ENCODE measurements at regions not wholly inside any gene's neighbourhood (a gene's known extent, or its start where the extent isn't known, plus 50 kb on each side); places are given as distances from the start of the nearest gene placed in this dataset.
"Not testable (repeated sequence)": the region's sequence is repeated elsewhere in the genome, so short reads cannot be mapped to it uniquely, and the experiment has no call there.

DNA sequence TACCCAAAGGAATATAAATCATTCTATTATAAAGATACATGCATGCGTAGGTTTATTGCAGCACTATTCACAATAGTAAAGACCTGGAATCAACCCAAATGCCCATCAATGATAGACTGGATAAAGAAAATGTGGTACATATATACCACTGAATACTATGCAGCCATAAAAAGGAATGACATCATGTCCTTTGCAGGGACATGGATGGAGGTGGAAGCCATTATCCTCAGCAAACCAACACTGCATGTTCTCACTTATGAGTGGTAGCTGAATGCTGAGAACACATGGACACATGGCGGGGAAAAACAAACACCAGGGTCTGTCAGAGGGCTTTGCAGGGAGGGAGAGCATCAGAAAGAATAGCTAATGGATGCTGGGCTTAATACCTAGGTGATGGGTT lies 149.4 kb upstream of the OLIG3 start:
- H3K36me3 ChIP-seq, H3K4me3 ChIP-seq, H3K27me3 ChIP-seq, H3K9me3 ChIP-seq, DNase-seq: not testable (repeated sequence)

DNA sequence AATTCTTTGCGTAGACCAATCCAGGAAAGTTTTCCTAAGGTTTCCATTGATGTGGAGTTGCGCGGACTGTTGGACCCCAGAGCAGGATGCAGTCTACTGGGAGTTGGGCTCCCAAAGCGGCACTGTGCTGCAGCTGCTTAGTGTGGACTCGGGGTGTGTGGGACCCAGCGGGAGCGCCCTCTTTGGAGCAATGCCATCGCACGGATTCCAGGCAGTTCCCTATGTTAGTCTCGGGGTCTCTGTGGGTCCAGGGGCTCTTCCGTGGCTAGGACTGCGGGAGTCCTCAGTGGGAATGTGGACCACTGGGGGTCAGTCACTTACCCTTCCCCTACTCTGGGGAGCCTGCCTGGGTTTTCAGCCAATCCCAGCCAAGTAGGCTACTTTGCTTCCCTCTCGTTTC lies 151.7 kb upstream of the OLIG3 start:
- Histone ChIP-seq H3K4me3 (no peak overlapping the region), H3K36me3 (no peaks in the 10 kb centered on the region), H3K27me3 (no peaks in the 10 kb centered on the region; the same call in 1 of the 2 replicates), H3K9me3 (no peaks in the 10 kb centered on the region)
- no peak for DNase-seq

DNA sequence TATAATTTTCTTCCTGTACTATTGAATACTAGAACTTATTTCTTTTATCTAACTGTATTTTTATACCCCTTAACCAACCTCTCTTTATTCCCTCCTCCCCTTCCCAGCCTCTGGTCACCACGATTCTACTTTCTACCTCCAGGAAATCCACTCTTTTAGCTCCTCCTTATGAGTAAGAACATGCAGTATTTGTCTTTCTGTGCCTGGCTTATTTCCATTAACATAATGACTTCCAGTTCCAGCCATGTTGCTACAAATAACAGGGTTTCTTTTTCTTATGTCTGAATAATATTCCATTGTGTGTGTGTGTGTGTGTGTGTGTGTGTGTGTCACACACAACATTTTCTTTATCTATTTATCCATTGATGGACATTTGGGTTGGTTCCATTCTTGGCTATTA lies 152.3 kb upstream of the OLIG3 start:
- Histone ChIP-seq H3K36me3 (no peaks in the 10 kb centered on the region), H3K4me3 (no peak overlapping the region), H3K27me3 (no peaks in the 10 kb centered on the region; the same call in 1 of the 2 replicates), H3K9me3 (no peaks in the 10 kb centered on the region)
- no peak for DNase-seq

DNA sequence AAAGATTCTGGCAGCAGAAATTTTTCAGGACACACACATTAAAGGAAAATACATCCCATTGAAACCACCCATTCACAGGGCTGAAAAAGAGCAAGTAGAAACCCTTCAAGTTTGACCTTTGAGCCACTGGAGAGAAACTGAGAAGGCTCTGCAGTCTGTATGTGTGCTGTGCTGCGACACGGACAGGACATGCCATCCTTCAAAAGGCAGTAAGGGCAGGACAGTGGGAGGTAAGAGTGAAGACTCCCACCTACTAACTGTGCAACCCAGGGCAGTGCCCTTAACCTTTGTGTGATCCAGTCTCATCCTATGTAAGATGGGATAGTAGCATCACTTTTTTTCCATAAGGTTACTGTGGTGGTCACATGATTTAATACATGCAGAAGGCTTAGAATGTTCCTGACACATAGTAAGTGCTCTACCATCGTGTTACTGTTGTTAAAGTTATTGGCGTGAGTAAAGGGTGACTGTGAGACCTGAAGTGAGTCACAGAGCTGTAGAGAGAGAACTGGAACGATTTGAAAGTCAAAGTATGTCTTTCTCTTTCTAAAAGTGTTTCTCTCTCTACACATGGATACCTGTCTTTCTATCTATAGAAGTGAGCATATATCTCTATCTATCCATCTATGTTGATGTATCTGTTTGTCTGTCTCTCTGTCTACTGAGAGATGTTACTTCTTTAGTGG lies 153.7 kb upstream of the OLIG3 start:
- H3K4me3 ChIP-seq: no peak overlapping the region
- H3K9me3 ChIP-seq: no peaks in the 10 kb centered on the region
- DNase-seq: no peak
- no peaks in the 10 kb centered on the region; the same call in 1 of the 2 replicates for H3K27me3 ChIP-seq
- H3K36me3 ChIP-seq: no peaks in the 10 kb centered on the region

DNA sequence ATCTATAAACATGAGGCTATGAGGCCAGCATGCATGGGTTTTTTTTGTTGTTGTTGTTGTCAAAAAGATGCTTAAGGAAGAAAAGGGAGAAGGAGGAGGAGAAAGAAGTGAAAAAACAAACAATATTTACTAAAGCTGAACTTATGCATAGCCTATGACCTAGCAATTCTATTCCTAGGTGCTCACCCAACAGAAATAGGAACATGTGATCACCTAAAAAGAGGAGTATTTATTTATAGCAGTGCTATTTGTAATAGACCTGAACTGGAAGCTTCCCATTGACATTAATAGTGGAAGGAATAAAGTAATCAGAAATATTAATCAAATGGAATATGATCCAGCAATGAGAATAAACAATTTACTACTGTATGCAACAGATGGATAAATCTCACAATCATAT lies 156.5 kb upstream of the OLIG3 start:
- no peaks in the 10 kb centered on the region for H3K36me3 ChIP-seq
- DNase-seq: no peak
- no peak overlapping the region for H3K4me3 ChIP-seq
- H3K27me3 ChIP-seq: no peaks in the 10 kb centered on the region
- H3K9me3 ChIP-seq: peaks cover 13% of the 10 kb centered on the region

DNA sequence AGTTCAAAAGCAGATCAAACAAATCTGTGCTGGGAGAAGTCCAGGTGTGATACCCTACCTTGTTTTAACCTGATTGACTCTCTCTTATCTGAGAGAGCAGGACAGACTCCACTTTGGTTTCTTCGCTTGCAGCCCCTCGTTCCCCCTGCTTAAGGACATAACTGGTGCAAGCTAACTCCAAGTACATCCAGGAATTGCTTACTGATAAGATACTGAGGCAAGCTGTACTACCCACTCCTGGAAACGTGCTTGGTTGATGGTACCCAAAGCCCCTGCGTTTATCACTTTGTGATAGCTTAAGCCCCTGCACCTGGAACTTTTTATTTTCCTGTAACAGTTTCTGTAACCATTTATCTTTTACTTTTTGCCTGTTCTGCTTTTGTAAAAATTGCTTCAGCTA lies 157.0 kb upstream of the OLIG3 start:
- Histone ChIP-seq H3K36me3 (no peaks in the 10 kb centered on the region), H3K27me3 (no peaks in the 10 kb centered on the region), H3K9me3 (peaks cover 13% of the 10 kb centered on the region), H3K4me3 (no peak overlapping the region)
- DNase-seq: no peak

DNA sequence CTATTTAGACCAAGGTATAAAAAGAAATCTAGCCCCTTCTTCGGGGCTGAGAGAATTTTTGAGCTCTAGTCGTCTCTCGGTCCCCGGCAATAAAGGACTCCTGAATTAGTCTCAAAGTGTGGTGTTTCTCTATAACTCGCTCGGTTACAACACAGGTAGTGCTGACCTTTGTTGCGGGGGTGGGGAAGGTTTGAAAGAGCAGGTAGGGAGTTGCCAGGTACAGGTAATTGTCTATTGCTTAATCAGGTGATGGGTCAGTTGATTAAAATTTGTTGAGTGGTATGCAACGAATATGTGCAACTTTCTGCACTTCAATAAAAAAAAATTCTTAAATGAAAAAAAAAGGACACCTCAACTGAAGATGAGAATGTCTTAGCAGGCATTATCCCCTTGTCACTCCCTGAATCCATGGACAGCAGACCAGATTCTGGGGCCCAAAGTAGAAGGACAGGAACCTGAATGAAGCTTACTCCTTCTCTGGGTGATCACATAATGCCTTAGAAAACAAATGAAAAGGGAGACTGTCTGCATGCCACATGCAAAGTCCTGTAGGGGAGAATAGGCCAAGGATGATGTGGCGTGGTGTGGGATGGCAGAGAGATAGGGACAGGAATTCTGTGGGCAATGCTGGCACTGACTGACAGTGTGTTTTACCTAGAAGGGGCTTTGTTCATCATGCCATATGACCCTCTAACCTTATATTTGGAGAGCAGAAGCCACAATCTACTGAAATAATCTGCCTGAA lies 157.6 kb upstream of the OLIG3 start:
- no peak overlapping the region for H3K4me3 ChIP-seq
- peaks cover 13% of the 10 kb centered on the region for H3K9me3 ChIP-seq
- DNase-seq: no peak
- no peaks in the 10 kb centered on the region for H3K27me3 ChIP-seq
- H3K36me3 ChIP-seq: no peaks in the 10 kb centered on the region

DNA sequence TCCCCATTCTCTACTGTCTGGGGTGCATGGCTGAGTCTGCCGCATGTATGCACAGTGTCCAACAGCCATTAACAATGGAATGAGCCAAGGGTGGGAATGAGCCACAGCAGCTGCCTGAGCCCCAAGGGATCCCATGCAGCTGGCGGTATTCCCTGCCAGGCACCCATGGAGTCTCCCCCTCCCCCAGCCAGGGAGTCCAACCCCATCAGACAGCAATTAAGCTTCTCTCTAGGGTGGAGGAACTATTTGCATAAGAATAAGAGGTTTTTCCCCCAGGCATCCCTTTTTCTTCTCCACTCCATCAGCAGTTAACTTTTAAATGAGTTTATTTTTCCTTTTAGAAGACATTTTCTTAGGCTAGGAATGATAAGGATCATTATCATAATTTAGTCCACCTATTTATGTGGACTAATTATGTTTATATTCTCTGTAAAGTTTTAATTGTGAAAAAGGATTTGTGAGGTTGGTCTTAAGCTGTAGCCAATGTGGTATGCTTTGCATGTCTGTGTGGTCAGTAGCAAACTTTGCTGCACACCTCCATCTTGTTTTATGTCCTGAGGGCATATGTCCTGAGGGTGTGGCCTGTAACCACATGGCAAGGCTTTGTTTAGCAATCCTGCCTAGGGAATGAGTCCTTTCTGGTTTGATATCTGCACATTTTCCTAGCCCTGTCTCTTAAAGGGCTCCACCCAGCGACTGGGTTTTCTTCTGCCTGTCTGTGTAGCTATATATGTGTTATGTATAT lies 158.9 kb upstream of the OLIG3 start:
- H3K27me3 ChIP-seq: no peaks in the 10 kb centered on the region
- H3K36me3 ChIP-seq: no peaks in the 10 kb centered on the region
- no peak for DNase-seq
- H3K9me3 ChIP-seq: peaks cover 13% of the 10 kb centered on the region
- H3K4me3 ChIP-seq: no peak overlapping the region

DNA sequence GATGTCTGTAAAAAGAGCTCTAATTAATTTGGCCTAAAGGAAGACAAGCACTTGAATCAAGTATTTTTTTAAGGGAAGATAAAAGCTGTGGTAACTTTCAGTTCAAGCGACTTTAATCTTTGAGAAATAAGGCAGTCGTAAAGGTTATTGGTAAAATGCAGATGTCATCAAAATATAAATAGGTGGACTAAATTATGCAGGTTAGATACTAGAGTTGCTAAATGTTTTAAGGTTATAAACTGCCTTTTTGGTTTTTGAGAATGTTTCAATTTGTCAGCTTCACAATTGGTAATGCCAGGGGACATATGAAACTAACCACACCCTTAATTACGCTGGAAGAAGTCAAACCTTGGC lies 159.5 kb upstream of the OLIG3 start:
- no peak for DNase-seq
- Histone ChIP-seq H3K27me3 (no peaks in the 10 kb centered on the region), H3K9me3 (peaks cover 13% of the 10 kb centered on the region), H3K4me3 (no peak overlapping the region), H3K36me3 (no peaks in the 10 kb centered on the region)

DNA sequence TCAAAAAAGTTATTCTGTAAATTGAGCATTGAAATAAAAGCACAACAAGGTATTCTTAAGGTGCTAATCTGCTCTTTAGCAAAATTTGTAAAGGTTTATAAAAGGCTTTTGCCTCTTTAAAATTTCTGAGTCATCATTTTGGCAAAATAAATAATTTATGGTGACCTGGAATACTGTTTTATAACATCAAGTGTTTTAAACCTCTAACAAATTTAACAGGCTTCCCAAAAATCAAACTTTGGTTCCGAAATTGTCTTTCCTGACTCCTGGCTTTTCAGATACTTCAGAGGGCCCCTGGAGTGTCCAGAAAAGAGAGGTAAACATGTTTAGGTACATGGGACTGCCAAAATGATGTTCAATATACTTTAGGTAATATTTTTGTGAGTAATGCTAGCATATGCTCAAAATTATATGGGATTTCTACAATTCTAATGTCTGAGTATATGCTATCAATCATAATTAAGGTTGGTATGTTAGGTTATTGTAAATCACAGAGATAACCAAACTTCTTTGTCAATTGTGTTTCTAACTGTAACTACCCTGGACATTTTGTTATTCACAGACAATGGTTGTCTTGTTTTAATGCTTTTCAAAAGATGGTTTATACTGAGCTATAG lies 160.3 kb upstream of the OLIG3 start:
- Histone ChIP-seq H3K27me3 (no peaks in the 10 kb centered on the region), H3K4me3 (no peak overlapping the region), H3K9me3 (peaks cover 13% of the 10 kb centered on the region), H3K36me3 (no peaks in the 10 kb centered on the region)
- no peak for DNase-seq

DNA sequence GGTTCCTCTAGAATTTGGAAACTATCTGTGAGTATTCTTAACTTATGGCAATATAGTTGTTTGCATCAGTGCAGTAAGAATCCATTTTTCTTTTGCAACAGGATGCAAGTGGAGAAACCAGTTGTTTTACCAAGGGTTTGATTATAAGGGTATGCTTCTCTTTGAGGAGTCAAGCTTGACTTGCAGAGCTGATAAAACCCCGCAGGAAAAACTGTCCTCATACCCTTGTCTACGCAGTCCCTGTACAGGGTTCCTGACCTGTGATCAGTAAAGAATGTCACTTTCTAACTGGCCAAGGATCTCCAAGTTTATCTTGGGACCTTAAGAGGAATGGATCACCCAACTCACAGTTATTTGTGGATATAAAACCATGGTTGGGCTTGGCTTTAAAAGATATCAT lies 161.1 kb upstream of the OLIG3 start:
- no peaks in the 10 kb centered on the region for H3K36me3 ChIP-seq
- no peak overlapping the region for H3K4me3 ChIP-seq

DNA sequence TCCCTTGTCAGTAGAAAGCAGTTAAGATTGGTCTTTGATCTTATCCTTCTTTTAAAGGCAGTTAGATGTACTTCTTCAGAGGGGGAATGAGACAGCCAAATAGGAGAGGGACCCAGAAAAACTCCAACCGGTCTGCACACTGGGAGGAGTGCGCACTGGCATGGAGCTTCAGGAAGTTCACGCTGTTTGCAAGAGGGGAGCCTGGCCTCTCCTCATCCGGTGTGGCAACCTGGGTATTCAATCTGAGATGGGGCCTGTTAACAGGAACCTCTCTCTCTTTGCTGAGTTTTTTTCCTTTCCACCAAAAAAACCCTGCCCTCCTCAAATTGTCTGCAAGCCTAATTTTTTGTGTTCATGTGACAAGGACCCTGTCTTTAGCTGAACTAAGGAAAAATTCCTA lies 162.5 kb upstream of the OLIG3 start:
- H3K9me3 ChIP-seq: peaks cover 13% of the 10 kb centered on the region
- no peaks in the 10 kb centered on the region for H3K36me3 ChIP-seq
- H3K27me3 ChIP-seq: no peaks in the 10 kb centered on the region
- H3K4me3 ChIP-seq: no peak overlapping the region
- no peak for DNase-seq

More for the DNA sequence above, 161.1 kb upstream of the OLIG3 start:
- DNase-seq: no peak
- no peaks in the 10 kb centered on the region for H3K27me3 ChIP-seq
- H3K9me3 ChIP-seq: peaks cover 13% of the 10 kb centered on the region

DNA sequence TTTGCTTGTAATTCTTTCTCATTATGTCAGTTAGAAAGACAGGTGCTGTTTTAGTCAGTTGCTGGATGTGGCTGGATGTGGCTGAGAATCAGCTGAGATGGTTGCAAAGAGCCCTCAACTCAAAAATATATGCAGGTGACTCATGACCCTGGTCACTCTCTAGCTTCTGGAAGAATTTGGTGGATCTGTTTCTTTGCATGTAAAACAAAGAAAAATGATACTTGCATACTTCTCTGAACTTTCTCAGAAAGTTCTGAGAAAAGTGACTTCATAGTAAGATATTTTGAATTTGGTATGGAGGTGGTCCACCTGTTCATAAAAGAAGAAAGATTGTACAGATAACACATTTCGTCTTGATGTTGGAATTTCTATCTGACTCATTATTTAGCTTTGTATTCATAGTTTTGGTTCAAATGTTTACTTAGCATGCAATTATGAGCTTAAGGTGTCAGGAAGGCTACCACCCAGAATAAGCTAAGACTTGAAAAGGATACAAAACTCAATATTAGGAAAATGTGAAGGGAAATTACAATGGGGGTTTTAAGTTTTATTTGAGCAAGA lies 163.2 kb upstream of the OLIG3 start:
- Histone ChIP-seq H3K9me3 (peaks cover 13% of the 10 kb centered on the region), H3K4me3 (no peak overlapping the region), H3K36me3 (no peaks in the 10 kb centered on the region), H3K27me3 (no peaks in the 10 kb centered on the region)
- no peak for DNase-seq

DNA sequence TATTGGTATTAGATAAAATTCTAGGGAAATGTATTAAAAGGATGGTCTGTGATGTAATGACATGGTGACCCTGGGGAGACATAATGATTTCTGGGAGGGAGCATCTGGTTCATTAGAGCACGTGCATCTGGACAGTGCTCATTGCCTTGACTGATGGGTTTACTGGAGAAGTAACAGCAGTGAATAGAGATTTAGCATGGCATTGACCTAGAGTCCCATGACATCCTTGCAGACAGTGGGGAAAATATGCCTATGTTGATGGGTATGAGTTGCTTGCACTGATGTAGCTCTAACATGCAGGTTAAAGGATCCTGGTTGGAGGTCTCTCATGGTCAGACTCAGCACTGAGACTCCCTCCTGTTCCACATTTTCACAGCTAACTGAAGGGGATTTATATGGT lies 164.1 kb upstream of the OLIG3 start:
- no peak for DNase-seq
- Histone ChIP-seq H3K27me3 (no peaks in the 10 kb centered on the region), H3K36me3 (no peaks in the 10 kb centered on the region), H3K9me3 (peaks cover 13% of the 10 kb centered on the region), H3K4me3 (no peak overlapping the region)

DNA sequence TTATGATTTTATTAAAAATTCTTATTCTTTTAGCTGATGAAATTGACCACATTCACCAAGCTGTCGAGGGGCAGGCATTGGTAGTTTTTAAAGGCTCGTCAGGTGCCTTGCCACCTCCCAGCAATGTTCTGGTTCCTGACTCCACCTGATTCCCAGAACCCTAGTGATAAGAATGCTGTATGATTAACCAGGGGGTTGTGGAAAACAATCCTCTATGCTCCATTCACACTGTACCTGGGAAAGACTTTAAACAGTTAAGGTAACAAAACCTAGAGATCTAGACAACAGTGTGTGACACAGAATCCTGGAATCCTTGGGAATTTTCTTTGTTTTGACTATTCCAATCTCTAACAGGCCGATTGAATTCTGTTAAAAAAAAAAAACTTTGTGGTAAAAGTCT lies 165.7 kb upstream of the OLIG3 start:
- Histone ChIP-seq H3K36me3 (no peaks in the 10 kb centered on the region), H3K9me3 (peaks cover 2% of the 10 kb centered on the region), H3K27me3 (no peaks in the 10 kb centered on the region), H3K4me3 (no peak overlapping the region)
- DNase-seq: no peak

DNA sequence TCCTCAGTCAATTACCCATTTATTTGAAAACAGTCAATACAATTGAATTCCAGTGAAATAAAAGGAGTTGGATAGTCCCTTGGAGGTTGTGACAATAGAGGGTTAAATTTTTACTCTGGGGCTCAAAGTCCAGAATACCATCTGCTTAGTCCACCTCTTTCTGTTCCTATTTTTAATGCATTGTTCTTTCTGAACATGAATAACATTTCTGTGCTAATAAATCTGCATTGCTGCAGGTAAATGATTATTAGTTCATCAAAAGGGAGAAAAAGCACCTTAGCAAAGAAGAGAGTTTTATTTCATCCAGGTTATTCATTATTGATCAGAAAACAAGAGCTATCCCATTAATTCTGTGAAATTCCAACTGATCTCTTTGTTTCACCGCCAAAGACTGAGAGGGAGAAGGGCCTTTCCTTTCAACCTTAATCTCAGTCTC lies 166.1 kb upstream of the OLIG3 start:
- Histone ChIP-seq H3K4me3 (no peak overlapping the region), H3K36me3 (no peaks in the 10 kb centered on the region), H3K9me3 (no peaks in the 10 kb centered on the region; the same call in 1 of the 2 replicates), H3K27me3 (no peaks in the 10 kb centered on the region)
- DNase-seq: no peak

DNA sequence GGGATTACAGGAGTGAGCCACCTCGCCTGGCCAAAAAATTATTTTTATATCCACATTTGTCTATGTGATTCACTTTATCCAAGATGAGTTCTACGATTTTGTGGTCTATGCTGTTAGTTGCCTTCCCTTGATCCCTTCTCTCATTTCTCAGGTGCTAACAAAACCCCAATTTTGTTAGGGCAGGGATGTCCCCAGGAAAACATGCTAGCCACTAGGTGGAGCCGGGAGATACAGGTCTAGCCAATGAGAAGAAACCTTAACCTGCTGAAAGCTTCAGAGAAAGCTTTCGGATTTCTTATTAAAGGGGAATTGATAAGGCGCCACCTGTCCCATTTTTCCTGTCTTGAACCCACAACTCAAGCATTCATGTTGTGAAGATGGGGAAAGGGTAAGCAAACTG lies 167.4 kb upstream of the OLIG3 start:
- DNase-seq: peak; percentile 11
- Histone ChIP-seq H3K9me3 (no peaks in the 10 kb centered on the region), H3K27me3 (no peaks in the 10 kb centered on the region), H3K36me3 (no peaks in the 10 kb centered on the region), H3K4me3 (no peak overlapping the region)

All from MG63 (cell line).